HL-60 (cell line): ENCODE measurements at regions not wholly inside any gene's neighbourhood (a gene's known extent, or its start where the extent isn't known, plus 50 kb on each side); places are given as distances from the start of the nearest gene placed in this dataset.

ENCODE experiments used
- GABPA ChIP-seq: IDR thresholded peaks from 2 replicates; pipeline ENCODE4 v1.6.1; 2012; ENCODE audit warnings: low read depth
- TF ChIP-seq, protein P1 (sequence below): IDR thresholded peaks from one replicate; pipeline ENCODE4 v1.5.1; 2011; ENCODE audit warnings: low read length, control low read depth, inconsistent platforms; ENCODE audit not compliant: insufficient read depth
- TF ChIP-seq, protein P2 (sequence below): IDR thresholded peaks from 2 replicates; pipeline ENCODE4 v1.6.1; 2012; ENCODE audit warnings: low read depth; ENCODE audit not compliant: insufficient replicate concordance

GRCh38 chr13:40215311-40215710 is 451.1 kb downstream of the FOXO1 start:
- TF ChIP-seq, protein P1, sequence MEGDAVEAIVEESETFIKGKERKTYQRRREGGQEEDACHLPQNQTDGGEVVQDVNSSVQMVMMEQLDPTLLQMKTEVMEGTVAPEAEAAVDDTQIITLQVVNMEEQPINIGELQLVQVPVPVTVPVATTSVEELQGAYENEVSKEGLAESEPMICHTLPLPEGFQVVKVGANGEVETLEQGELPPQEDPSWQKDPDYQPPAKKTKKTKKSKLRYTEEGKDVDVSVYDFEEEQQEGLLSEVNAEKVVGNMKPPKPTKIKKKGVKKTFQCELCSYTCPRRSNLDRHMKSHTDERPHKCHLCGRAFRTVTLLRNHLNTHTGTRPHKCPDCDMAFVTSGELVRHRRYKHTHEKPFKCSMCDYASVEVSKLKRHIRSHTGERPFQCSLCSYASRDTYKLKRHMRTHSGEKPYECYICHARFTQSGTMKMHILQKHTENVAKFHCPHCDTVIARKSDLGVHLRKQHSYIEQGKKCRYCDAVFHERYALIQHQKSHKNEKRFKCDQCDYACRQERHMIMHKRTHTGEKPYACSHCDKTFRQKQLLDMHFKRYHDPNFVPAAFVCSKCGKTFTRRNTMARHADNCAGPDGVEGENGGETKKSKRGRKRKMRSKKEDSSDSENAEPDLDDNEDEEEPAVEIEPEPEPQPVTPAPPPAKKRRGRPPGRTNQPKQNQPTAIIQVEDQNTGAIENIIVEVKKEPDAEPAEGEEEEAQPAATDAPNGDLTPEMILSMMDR: no peak
- TF ChIP-seq, protein P2, sequence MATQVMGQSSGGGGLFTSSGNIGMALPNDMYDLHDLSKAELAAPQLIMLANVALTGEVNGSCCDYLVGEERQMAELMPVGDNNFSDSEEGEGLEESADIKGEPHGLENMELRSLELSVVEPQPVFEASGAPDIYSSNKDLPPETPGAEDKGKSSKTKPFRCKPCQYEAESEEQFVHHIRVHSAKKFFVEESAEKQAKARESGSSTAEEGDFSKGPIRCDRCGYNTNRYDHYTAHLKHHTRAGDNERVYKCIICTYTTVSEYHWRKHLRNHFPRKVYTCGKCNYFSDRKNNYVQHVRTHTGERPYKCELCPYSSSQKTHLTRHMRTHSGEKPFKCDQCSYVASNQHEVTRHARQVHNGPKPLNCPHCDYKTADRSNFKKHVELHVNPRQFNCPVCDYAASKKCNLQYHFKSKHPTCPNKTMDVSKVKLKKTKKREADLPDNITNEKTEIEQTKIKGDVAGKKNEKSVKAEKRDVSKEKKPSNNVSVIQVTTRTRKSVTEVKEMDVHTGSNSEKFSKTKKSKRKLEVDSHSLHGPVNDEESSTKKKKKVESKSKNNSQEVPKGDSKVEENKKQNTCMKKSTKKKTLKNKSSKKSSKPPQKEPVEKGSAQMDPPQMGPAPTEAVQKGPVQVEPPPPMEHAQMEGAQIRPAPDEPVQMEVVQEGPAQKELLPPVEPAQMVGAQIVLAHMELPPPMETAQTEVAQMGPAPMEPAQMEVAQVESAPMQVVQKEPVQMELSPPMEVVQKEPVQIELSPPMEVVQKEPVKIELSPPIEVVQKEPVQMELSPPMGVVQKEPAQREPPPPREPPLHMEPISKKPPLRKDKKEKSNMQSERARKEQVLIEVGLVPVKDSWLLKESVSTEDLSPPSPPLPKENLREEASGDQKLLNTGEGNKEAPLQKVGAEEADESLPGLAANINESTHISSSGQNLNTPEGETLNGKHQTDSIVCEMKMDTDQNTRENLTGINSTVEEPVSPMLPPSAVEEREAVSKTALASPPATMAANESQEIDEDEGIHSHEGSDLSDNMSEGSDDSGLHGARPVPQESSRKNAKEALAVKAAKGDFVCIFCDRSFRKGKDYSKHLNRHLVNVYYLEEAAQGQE: no peak
- no peak for TF ChIP-seq GABPA
